C4-2B (cell line): ENCODE measurements at regions not wholly inside any gene's neighbourhood (a gene's known extent, or its start where the extent isn't known, plus 50 kb on each side); places are given as distances from the start of the nearest gene placed in this dataset.

ENCODE experiments used
- ZFX ChIP-seq: fragments of 450-650 bp; IDR thresholded peaks from 2 replicates; pipeline ENCODE4 v1.6.1; 2017
- TF ChIP-seq, protein P1 (sequence below): fragments of 450-650 bp; conservative IDR thresholded peaks from 2 replicates; pipeline ENCODE4 v1.5.1; 2017; ENCODE audit warnings: mild to moderate bottlenecking

DNA sequence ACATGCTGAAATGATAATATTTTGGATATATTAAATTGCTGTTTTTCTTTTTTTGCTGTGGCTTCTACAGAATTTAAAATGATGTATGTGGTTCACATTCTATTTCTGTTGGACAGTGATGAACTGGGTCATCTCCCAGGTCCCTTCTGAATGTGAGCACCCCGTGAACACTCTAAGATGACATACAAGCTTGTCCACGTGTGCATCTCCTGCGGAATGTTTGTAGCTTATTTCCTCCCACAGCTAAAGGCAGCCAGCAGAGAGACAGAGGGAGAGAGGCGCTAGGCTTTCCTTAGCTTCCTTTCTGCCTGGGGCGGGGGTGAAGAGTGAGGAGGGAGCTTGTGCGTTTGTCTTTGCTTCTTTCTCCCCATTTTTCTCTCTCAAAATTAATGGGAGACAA lies 219.1 kb downstream of the EMX2 start:
- TF ChIP-seq ZFX, result no peak
- TF ChIP-seq, protein P1, sequence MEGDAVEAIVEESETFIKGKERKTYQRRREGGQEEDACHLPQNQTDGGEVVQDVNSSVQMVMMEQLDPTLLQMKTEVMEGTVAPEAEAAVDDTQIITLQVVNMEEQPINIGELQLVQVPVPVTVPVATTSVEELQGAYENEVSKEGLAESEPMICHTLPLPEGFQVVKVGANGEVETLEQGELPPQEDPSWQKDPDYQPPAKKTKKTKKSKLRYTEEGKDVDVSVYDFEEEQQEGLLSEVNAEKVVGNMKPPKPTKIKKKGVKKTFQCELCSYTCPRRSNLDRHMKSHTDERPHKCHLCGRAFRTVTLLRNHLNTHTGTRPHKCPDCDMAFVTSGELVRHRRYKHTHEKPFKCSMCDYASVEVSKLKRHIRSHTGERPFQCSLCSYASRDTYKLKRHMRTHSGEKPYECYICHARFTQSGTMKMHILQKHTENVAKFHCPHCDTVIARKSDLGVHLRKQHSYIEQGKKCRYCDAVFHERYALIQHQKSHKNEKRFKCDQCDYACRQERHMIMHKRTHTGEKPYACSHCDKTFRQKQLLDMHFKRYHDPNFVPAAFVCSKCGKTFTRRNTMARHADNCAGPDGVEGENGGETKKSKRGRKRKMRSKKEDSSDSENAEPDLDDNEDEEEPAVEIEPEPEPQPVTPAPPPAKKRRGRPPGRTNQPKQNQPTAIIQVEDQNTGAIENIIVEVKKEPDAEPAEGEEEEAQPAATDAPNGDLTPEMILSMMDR, result no peak
